B cell (primary cell): ENCODE measurements at regions not wholly inside any gene's neighbourhood (a gene's known extent, or its start where the extent isn't known, plus 50 kb on each side); places are given as distances from the start of the nearest gene placed in this dataset.

Experiments used
- CTCF ChIP-seq: fragments of 200-600 bp; IDR thresholded peaks from one replicate; pipeline ENCODE4 v1.8.0; 2022; ENCODE audit warnings: antibody characterized with exemption, mild to moderate bottlenecking
- EZH2 ChIP-seq: IDR thresholded peaks from 2 replicates; pipeline ENCODE4 v1.6.1; 2012; ENCODE audit warnings: borderline replicate concordance, low read depth, mild to moderate bottlenecking, moderate library complexity, low read length; ENCODE audit not compliant: insufficient read depth, poor library complexity, severe bottlenecking

GRCh38 chr1:187460093-187460492 is 631.3 kb downstream of the PLA2G4A start:
- TF ChIP-seq CTCF (no peak), EZH2 (no peak)
